GM23338 (cell line): ENCODE measurements at regions not wholly inside any gene's neighbourhood (a gene's known extent, or its start where the extent isn't known, plus 50 kb on each side); places are given as distances from the start of the nearest gene placed in this dataset.

Experiments
- ATAC-seq: fragments of 200-7000 bp; cut with Tn5 transposase; 3 replicates; pipeline ENCODE4 v1.9.1; 2020
- DNase-seq: peaks from one replicate; pipeline ENCODE4 v3.0.0-alpha.2; 2015; ENCODE audit warnings: low spot score
- H2AFZ ChIP-seq: fragments of 200-600 bp; sonication (generic); 2 replicates; pipeline ENCODE4 v1.8.0; 2016; ENCODE audit warnings: antibody characterized with exemption, mild to moderate bottlenecking, moderate library complexity
- H3F3A ChIP-seq: fragments of 200-600 bp; sonication (generic); replicated peaks from 2 replicates; pipeline ENCODE4 v1.8.0; 2017; ENCODE audit warnings: antibody characterized with exemption, mixed run types, low read depth
- H3K27ac ChIP-seq: fragments of 200-600 bp; sonication (generic); 2 replicates; pipeline ENCODE4 v1.6.1; 2016; ENCODE audit warnings: low read depth
- H3K27me3 ChIP-seq: fragments of 200-600 bp; sonication (generic); 2 replicates; pipeline ENCODE4 v1.8.0; 2016; ENCODE audit warnings: mild to moderate bottlenecking, mixed run types, moderate library complexity; ENCODE audit not compliant: insufficient read depth
- H3K36me3 ChIP-seq: fragments of 200-600 bp; sonication (generic); 2 replicates; pipeline ENCODE4 v1.8.0; 2016; ENCODE audit warnings: mild to moderate bottlenecking; ENCODE audit not compliant: insufficient read depth
- H3K4me1 ChIP-seq: fragments of 200-600 bp; sonication (generic); 2 replicates; pipeline ENCODE4 v1.8.0; 2016; ENCODE audit warnings: mild to moderate bottlenecking, moderate library complexity; ENCODE audit not compliant: insufficient read depth
- H3K4me2 ChIP-seq: fragments of 200-600 bp; sonication (generic); 2 replicates; pipeline ENCODE4 v1.7.1; 2017; ENCODE audit warnings: mixed run types
- H3K4me3 ChIP-seq: fragments of 200-600 bp; sonication (generic); 2 replicates; pipeline ENCODE4 v1.6.1; 2016; ENCODE audit warnings: mixed run types
- H3K79me2 ChIP-seq: fragments of 200-600 bp; sonication (generic); replicated peaks from 2 replicates; pipeline ENCODE4 v1.8.0; 2017; ENCODE audit warnings: mild to moderate bottlenecking; ENCODE audit not compliant: insufficient read depth
- H3K9me2 ChIP-seq: fragments of 200-600 bp; sonication (generic); 2 replicates; pipeline ENCODE4 v1.8.0; 2017; ENCODE audit not compliant: insufficient read depth
- H4K20me1 ChIP-seq: fragments of 200-600 bp; sonication (generic); replicated peaks from 2 replicates; pipeline ENCODE4 v1.8.0; 2017; ENCODE audit warnings: mild to moderate bottlenecking; ENCODE audit not compliant: insufficient read depth
- H3K27ac Mint-ChIP-seq: 2 replicates; pipeline ENCODE4 v1.8.0; 2020; ENCODE audit warnings: inconsistent platforms, mild to moderate bottlenecking, moderate library complexity, mixed read lengths
- H3K27me3 Mint-ChIP-seq: 3 replicates; pipeline ENCODE4 v1.8.0; 2022; ENCODE audit warnings: low read depth, mild to moderate bottlenecking, moderate library complexity, mixed read lengths, inconsistent platforms; ENCODE audit not compliant: insufficient read depth, poor library complexity
- H3K36me3 Mint-ChIP-seq: 3 replicates; pipeline ENCODE4 v1.8.0; 2021; ENCODE audit warnings: low read depth, mild to moderate bottlenecking, inconsistent platforms, moderate library complexity, mixed read lengths
- H3K4me1 Mint-ChIP-seq: 3 replicates; pipeline ENCODE4 v1.8.0; 2020; ENCODE audit warnings: mild to moderate bottlenecking, inconsistent platforms, mixed read lengths
- H3K4me3 Mint-ChIP-seq: 3 replicates; pipeline ENCODE4 v1.8.0; 2021; ENCODE audit warnings: moderate library complexity, mild to moderate bottlenecking, inconsistent platforms, mixed read lengths
- H3K9me3 Mint-ChIP-seq: 3 replicates; pipeline ENCODE4 v1.8.0; 2020; ENCODE audit warnings: moderate library complexity, mild to moderate bottlenecking, inconsistent platforms, mixed read lengths
- CREB1 ChIP-seq: fragments of 250-450 bp; sonication (Bioruptor Pico); IDR thresholded peaks from 2 replicates; pipeline ENCODE4 v1.5.0; 2020; ENCODE audit warnings: low read depth, mild to moderate bottlenecking, moderate library complexity
- CTCF ChIP-seq, 2 experiments: fragments of 200-600 bp in 1 of 2; sonication (generic) in 1 of 2; conservative IDR thresholded peaks; 2 replicates each; pipeline versions ENCODE4 v1.5.1 to v1.6.1; 2016 to 2017; ENCODE audit warnings: antibody characterized with exemption in 2 of 2, low read depth in 2 of 2, mild to moderate bottlenecking in 2 of 2, moderate library complexity in 1 of 2
- EZH2 ChIP-seq: fragments of 200-600 bp; sonication (generic); IDR thresholded peaks from one replicate; pipeline ENCODE4 v1.8.0; 2017; ENCODE audit warnings: antibody characterized with exemption, mild to moderate bottlenecking, low read depth; ENCODE audit not compliant: unreplicated experiment
- EZH2phosphoT487 ChIP-seq: fragments of 200-600 bp; sonication (generic); IDR thresholded peaks from one replicate; pipeline ENCODE4 v1.8.1; 2018; ENCODE audit warnings: antibody characterized with exemption; ENCODE audit not compliant: unreplicated experiment
- JUNB ChIP-seq: IDR thresholded peaks from one replicate; pipeline ENCODE4 v1.6.1; 2016; ENCODE audit warnings: antibody characterized with exemption; ENCODE audit not compliant: unreplicated experiment
- NANOG ChIP-seq: IDR thresholded peaks from 2 replicates; pipeline ENCODE4 v1.6.1; 2016; ENCODE audit warnings: antibody characterized with exemption, borderline replicate concordance
- POLR2AphosphoS5 ChIP-seq: IDR thresholded peaks from 2 replicates; pipeline ENCODE4 v1.6.1; 2016; ENCODE audit warnings: antibody characterized with exemption, low read depth
- STAT1 ChIP-seq: IDR thresholded peaks from one replicate; pipeline ENCODE4 v1.6.1; 2016; ENCODE audit warnings: antibody characterized with exemption; ENCODE audit not compliant: unreplicated experiment
- ZNF114 ChIP-seq: fragments of 250-450 bp; sonication (Bioruptor Pico); IDR thresholded peaks from 2 replicates; pipeline ENCODE4 v1.5.0; 2020; ENCODE audit warnings: mild to moderate bottlenecking, moderate library complexity
- TF ChIP-seq, protein P1 (sequence below): IDR thresholded peaks from one replicate; pipeline ENCODE4 v1.6.1; 2018; ENCODE audit warnings: antibody characterized with exemption; ENCODE audit not compliant: unreplicated experiment
- TF ChIP-seq, protein P2 (sequence below): fragments of 250-450 bp; sonication (Bioruptor Pico); IDR thresholded peaks from 2 replicates; pipeline ENCODE4 v1.5.0; 2020; ENCODE audit warnings: mild to moderate bottlenecking, moderate library complexity

GRCh38 chr14:62453226-62453625 is 592.0 kb downstream of the KCNH5 start (continued):
- TF ChIP-seq, protein P1, sequence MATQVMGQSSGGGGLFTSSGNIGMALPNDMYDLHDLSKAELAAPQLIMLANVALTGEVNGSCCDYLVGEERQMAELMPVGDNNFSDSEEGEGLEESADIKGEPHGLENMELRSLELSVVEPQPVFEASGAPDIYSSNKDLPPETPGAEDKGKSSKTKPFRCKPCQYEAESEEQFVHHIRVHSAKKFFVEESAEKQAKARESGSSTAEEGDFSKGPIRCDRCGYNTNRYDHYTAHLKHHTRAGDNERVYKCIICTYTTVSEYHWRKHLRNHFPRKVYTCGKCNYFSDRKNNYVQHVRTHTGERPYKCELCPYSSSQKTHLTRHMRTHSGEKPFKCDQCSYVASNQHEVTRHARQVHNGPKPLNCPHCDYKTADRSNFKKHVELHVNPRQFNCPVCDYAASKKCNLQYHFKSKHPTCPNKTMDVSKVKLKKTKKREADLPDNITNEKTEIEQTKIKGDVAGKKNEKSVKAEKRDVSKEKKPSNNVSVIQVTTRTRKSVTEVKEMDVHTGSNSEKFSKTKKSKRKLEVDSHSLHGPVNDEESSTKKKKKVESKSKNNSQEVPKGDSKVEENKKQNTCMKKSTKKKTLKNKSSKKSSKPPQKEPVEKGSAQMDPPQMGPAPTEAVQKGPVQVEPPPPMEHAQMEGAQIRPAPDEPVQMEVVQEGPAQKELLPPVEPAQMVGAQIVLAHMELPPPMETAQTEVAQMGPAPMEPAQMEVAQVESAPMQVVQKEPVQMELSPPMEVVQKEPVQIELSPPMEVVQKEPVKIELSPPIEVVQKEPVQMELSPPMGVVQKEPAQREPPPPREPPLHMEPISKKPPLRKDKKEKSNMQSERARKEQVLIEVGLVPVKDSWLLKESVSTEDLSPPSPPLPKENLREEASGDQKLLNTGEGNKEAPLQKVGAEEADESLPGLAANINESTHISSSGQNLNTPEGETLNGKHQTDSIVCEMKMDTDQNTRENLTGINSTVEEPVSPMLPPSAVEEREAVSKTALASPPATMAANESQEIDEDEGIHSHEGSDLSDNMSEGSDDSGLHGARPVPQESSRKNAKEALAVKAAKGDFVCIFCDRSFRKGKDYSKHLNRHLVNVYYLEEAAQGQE, result no peak
- TF ChIP-seq EZH2 (no peak), STAT1 (no peak), CTCF (conservative IDR thresholded peaks at IDR 0.05; ENCODE audit: low read depth in 2 of 2) (no peak), CREB1 (CRISPR knock-in tag) (no peak), ZNF114 (CRISPR knock-in tag) (no peak), EZH2phosphoT487 (no peak), POLR2AphosphoS5 (no peak), JUNB (no peak), NANOG (no peak)

DNA sequence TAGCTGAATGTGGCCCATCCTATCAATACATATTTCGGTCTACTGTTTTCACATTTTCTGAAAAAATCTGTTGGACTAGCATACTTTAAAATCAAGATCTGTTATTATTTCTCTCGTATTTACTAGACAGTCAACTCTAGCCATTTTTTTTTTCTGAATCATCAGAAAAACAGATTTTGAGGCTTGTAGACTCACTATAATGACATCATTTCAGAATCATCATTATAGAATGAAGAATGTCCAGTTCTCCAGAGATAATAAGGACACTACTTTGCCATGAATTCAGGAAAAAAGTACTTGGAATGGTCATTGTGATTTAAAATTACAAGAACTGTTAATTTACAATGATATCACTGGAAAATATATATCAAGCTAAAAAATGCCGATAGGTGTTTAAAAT is 589.8 kb downstream of the KCNH5 start:
- H3K4me3 Mint-ChIP-seq, result no peak overlapping the region
- no peaks in the 10 kb centered on the region for H3K27me3 ChIP-seq
- H3K9me2 ChIP-seq, result no peaks in the 10 kb centered on the region
- no peaks in the 10 kb centered on the region for H3F3A ChIP-seq
- ATAC-seq (no peak), DNase-seq (no peak)
- H3K9me3 Mint-ChIP-seq, result no peaks in the 10 kb centered on the region
- H3K27ac Mint-ChIP-seq, result no peak overlapping the region
- H3K36me3 ChIP-seq, result no peaks in the 10 kb centered on the region
- H2AFZ ChIP-seq, result no peak overlapping the region
- no peaks in the 10 kb centered on the region for H3K4me1 ChIP-seq
- H3K4me2 ChIP-seq, result no peak overlapping the region
- peaks cover 2% of the 10 kb centered on the region; the same call in 1 of the 3 replicates for H3K4me1 Mint-ChIP-seq
- H3K36me3 Mint-ChIP-seq, result no peaks in the 10 kb centered on the region
- H4K20me1 ChIP-seq, result no peaks in the 10 kb centered on the region
- H3K27ac ChIP-seq, result no peak overlapping the region
- no peak overlapping the region for H3K4me3 ChIP-seq
- no peaks in the 10 kb centered on the region for H3K27me3 Mint-ChIP-seq
- H3K79me2 ChIP-seq, result no peaks in the 10 kb centered on the region
- TF ChIP-seq, protein P2, sequence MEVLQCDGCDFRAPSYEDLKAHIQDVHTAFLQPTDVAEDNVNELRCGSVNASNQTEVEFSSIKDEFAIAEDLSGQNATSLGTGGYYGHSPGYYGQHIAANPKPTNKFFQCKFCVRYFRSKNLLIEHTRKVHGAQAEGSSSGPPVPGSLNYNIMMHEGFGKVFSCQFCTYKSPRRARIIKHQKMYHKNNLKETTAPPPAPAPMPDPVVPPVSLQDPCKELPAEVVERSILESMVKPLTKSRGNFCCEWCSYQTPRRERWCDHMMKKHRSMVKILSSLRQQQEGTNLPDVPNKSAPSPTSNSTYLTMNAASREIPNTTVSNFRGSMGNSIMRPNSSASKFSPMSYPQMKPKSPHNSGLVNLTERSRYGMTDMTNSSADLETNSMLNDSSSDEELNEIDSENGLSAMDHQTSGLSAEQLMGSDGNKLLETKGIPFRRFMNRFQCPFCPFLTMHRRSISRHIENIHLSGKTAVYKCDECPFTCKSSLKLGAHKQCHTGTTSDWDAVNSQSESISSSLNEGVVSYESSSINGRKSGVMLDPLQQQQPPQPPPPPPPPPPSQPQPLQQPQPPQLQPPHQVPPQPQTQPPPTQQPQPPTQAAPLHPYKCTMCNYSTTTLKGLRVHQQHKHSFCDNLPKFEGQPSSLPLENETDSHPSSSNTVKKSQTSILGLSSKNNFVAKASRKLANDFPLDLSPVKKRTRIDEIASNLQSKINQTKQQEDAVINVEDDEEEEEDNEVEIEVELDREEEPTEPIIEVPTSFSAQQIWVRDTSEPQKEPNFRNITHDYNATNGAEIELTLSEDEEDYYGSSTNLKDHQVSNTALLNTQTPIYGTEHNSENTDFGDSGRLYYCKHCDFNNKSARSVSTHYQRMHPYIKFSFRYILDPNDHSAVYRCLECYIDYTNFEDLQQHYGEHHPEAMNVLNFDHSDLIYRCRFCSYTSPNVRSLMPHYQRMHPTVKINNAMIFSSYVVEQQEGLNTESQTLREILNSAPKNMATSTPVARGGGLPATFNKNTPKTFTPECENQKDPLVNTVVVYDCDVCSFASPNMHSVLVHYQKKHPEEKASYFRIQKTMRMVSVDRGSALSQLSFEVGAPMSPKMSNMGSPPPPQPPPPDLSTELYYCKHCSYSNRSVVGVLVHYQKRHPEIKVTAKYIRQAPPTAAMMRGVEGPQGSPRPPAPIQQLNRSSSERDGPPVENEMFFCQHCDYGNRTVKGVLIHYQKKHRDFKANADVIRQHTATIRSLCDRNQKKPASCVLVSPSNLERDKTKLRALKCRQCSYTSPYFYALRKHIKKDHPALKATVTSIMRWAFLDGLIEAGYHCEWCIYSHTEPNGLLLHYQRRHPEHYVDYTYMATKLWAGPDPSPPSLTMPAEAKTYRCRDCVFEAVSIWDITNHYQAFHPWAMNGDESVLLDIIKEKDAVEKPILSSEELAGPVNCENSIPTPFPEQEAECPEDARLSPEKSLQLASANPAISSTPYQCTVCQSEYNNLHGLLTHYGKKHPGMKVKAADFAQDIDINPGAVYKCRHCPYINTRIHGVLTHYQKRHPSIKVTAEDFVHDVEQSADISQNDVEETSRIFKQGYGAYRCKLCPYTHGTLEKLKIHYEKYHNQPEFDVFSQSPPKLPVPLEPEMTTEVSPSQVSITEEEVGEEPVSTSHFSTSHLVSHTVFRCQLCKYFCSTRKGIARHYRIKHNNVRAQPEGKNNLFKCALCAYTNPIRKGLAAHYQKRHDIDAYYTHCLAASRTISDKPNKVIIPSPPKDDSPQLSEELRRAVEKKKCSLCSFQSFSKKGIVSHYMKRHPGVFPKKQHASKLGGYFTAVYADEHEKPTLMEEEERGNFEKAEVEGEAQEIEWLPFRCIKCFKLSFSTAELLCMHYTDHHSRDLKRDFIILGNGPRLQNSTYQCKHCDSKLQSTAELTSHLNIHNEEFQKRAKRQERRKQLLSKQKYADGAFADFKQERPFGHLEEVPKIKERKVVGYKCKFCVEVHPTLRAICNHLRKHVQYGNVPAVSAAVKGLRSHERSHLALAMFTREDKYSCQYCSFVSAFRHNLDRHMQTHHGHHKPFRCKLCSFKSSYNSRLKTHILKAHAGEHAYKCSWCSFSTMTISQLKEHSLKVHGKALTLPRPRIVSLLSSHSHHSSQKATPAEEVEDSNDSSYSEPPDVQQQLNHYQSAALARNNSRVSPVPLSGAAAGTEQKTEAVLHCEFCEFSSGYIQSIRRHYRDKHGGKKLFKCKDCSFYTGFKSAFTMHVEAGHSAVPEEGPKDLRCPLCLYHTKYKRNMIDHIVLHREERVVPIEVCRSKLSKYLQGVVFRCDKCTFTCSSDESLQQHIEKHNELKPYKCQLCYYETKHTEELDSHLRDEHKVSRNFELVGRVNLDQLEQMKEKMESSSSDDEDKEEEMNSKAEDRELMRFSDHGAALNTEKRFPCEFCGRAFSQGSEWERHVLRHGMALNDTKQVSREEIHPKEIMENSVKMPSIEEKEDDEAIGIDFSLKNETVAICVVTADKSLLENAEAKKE (CRISPR knock-in tag), result no peak
- TF ChIP-seq EZH2phosphoT487, result no peak
- no peak for TF ChIP-seq EZH2
- no peak for TF ChIP-seq STAT1
- no peak for TF ChIP-seq NANOG
- no peak for TF ChIP-seq ZNF114 (CRISPR knock-in tag)
